HG02588 (cell line): ENCODE measurements at regions not wholly inside any gene's neighbourhood (a gene's known extent, or its start where the extent isn't known, plus 50 kb on each side); places are given as distances from the start of the nearest gene placed in this dataset.
"Not testable (repeated sequence)": the region's sequence is repeated elsewhere in the genome, so short reads cannot be mapped to it uniquely, and the experiment has no call there.

Source experiments
- ATAC-seq: cut with Tn5 transposase; IDR thresholded peaks from one replicate; pipeline ENCODE4 v1.9.1; 2021; ENCODE audit warnings: mild to moderate bottlenecking, moderate library complexity; ENCODE audit not compliant: unreplicated experiment

GRCh38 chr12:127600211-127600610, 666.8 kb upstream of the TMEM132C start:
- no peak for ATAC-seq

GRCh38 chr12:127606476-127607015, 660.4 kb upstream of the TMEM132C start:
- no peak for ATAC-seq

DNA sequence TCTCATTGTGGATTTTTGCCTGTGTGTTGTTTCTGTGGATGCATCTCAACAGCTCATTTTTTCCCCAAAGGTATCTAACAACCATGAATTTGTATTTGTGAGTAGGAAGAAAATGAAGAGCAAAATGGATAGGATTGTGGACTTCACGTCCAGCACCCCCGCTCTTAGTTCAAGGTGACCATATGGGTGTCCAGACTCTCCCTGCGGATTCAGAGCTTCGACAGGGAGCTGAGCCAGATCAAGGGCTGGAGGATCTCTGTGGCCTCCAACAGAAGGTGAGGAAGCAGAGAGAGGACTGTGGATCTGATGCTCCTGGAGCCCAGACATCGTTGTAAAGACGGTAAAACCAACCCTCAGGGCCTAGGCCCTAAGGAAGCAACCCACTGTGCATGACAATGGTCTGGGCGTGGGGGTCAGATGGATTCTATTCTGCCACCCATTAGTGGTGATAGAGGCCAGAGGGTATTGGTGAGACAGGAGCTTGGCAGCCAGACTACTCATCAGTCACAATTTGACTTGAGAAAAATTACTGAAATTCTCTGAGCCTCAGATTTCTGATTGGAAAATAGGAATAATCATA, 659.7 kb upstream of the TMEM132C start:
- no peak for ATAC-seq

DNA sequence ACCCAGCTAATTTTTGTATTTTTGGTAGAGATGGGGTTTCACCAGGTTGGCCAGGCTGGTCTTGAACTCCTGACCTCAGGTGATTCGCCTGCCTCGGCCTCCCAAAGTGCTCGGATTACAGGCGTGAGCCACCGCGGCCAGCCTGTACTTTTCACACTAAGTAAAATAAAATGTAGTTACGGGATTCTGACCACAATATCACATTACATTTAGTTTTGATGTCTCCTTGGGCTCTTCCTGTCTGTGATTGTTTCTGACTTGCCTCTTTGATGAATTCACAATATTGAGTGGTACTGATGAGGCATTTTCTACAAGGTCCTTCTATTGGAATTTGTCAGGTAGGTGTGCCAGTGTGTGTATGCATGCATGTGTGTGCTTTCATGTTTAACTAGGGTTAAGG, 658.6 kb upstream of the TMEM132C start:
- not testable (repeated sequence) for ATAC-seq

DNA sequence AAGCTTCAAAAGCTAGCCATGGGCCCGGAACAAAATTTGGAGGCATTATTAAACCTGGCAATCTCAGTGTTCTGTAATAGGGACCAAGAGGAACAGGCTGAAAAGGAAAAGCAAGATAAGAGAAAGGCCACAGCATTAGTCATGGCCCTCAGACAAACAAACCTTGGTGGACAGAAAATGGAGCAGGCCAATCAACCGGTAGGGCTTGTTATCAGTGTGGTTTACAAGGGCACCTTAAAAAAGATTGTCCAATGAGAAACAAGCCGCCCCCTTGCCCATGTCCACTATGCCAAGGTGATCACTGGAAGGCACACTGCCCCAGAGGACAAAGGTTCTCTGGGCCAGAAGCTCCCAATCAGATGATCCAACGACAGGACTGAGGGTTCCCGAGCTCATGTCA, 653.9 kb upstream of the TMEM132C start:
- no peak for ATAC-seq

- ATAC-seq: no peak
Measured at GRCh38 chr12:127619869-127620734, 646.9 kb upstream of the TMEM132C start.

- ATAC-seq: no peak
Measured at GRCh38 chr12:127620735-127621355, 646.1 kb upstream of the TMEM132C start.

- ATAC-seq: no peak
Measured at GRCh38 chr12:127621366-127621765, 645.6 kb upstream of the TMEM132C start.

DNA sequence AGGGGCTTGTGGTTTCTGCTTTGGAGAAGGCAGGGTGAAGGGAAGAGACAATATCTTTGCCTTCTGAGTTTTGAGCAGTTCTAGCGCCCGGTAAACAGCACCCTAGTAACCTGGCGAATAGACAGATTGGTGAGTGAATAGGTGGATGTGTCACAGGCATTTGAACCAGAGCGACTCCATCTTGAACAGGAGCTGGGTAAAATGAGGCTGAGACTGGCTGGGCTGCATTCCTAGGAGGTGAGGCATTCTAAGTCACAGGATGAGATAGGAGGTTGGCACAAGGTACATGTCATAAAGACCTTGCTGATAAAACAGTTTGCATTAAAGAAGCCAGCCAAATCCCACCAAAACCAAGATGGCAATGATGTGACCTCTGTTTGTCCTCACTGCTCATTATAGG, 643.6 kb upstream of the TMEM132C start:
- no peak for ATAC-seq

DNA sequence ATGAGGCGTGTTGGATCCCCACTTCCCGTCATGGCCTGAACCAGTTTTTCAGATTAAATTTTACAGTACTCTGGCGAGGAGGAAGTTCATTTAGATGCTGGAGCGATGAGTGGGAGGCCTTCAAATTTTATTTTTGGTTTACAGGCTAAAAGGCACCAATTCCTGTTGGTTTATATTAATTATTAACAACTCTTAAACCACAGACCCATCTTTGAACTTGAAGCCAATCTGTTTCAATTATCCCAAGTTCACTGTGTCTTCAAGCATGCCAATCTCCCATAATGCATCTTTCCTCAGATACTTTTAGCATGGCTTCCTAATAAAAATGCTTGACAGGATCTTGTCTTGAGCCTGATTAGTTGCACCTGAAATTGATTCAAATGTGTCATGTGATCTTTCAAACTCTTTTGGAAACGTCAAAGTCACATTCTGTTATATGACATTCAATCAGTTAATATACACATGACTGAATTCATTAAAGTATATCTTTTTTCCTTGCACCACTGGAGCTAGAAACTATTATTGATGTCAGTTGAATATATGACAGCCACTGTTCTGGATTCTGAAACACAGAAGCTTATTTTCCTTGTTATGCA, 641.7 kb upstream of the TMEM132C start:
- no peak for ATAC-seq

DNA sequence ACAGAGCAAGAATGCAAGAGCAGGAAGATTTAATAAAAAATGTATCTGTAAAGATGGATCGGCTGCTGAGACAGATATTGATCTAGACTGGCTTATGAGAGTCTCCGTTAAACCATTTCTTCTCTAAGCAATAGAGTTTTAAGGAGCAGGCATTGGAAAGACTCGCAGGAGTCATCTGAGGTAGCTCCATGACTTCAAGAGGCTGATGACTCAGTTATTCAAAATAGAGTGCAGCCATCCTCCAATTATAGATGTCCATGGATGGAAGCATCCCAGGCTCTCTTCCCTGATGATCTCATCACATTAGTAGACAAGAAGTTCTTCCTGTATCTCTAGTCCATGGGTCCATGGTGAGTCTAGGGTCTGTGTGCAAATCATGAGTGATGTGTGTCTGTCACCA, 638.3 kb upstream of the TMEM132C start:
- no peak for ATAC-seq

GRCh38 chr12:127629066-127629820, 637.7 kb upstream of the TMEM132C start:
- ATAC-seq: no peak

- no peak for ATAC-seq
Measured at GRCh38 chr12:127632461-127632860, 634.5 kb upstream of the TMEM132C start.

DNA sequence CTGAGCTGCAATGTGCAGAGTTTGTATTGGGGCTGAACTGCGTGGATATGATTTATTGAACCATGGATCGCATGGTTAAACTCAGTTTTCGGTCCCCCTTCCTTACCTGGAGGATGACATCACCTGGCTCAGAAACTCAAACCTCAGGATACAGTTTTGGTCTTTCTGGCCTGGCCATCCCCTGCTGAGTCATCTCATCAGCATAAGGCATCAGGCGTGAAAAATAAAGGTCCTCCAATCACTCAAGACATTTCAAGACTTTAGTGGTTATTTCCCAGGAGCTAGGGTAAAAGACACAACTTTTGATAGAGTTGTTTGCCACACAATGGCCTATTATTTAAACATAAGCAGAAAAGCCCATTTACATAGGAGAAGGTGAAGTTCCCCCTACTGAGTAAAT, 631.1 kb upstream of the TMEM132C start:
- no peak for ATAC-seq

DNA sequence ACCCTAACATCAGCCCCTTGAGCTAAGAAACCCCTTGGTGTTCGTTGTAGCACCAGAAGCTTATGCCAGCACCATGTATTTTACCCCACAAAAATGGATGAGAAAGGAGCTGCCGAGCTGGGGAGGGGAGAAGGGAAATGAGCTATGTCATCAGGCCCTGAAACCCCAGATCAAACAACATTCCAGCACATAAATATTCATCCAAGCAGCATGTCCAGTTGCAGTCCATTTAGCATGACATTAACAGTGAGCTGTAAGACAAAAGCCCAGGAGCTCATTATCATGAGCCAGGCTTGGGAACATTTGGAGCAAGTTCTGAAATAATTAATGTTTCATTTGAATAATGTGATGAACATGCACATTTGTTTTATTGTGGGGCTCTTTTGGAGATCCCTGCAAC, 630.1 kb upstream of the TMEM132C start:
- no peak for ATAC-seq

DNA sequence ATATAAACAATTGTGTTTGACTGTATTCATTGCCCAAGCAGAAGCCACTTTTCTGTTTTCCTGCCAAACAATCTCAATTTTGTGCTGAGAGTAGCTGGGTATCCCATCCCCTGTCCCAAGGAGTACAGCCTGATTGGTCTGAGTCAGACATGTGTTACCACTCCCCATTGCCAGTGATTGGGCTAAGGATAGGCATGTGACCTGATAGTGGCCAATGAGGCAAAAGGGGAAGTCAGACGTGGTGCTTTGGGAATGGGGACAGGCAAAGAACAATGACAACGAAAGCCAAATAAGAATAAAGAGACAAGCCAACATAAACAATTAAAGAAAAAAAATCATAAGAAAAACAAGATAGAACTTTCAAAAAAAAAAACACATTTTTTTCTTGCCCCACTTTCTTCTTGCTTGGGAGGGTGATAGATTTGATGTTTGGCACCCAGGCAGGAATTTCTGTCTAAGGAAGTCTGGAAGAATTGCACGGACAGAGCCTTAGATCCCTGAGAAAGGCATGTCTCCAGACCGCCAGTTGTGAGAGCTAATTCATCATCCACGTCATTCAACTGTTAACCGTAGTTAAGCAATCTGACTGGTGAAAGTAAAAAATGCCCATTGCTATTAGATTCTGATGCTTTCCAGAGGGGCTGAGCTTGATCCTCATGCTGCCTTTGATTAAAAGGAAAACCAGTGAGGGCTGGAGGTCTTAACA, 626.6 kb upstream of the TMEM132C start:
- no peak for ATAC-seq

- no peak for ATAC-seq
Measured at GRCh38 chr12:127642208-127642607, 624.8 kb upstream of the TMEM132C start.

GRCh38 chr12:127648321-127648720, 618.6 kb upstream of the TMEM132C start:
- ATAC-seq: no peak

GRCh38 chr12:127649961-127650360, 617.0 kb upstream of the TMEM132C start:
- ATAC-seq: no peak

GRCh38 chr12:127650626-127651025, 616.3 kb upstream of the TMEM132C start:
- ATAC-seq: no peak
